ENCODE measurements at regions not wholly inside any gene's neighbourhood (a gene's known extent, or its start where the extent isn't known, plus 50 kb on each side); places are given as distances from the start of the nearest gene placed in this dataset.

DNA sequence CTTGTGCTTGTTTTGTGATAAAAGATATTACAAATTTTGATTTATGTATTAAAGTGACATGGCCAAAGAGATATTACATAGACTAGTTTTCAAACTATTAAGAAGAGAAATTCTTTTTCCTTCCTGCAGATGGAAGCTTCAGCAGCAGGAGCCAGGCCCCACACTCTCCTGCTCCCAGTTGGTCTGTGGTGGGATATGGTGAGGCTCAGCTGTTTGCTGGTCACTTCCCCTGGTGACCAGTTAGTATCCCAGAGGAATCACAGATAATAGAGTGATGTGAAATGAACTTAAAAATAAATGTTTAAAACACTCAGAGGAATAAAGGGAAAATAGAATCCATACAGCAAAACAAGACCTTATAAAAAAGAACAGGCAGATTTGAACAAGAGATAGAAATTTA, 154.7 kb downstream of the KTN1 start:
- no peak overlapping the region for H4K91ac ChIP-seq (ENCODE audit: insufficient read depth, low read depth, low read length)
- no peak overlapping the region for H3K18ac ChIP-seq (ENCODE audit: low read depth, low read length)
- H4K8ac ChIP-seq (ENCODE audit: low read depth in 2 of 2, low read length in 2 of 2): no peak overlapping the region
- no peaks in the 10 kb centered on the region for H3K9me1 ChIP-seq (ENCODE audit: insufficient read depth, low read length)
- in situ Hi-C loops (cut with MboI; ENCODE audit: low sequenced_read_pairs) (no loop called here), dilution Hi-C loops (cut with HindIII; ENCODE audit: low sequenced_read_pairs, unreplicated experiment) (no loop called here), intact Hi-C loops (cut with micrococcal nuclease) (loop anchor here (5.0 to 10.0 kb wide), 2 partner anchors 270 to 738 kb away; no protein-coding TSS in a partner anchor)
- TF ChIP-seq FOS (IDR thresholded peaks at IDR 0.05; ENCODE audit: low read depth, low read length): no peak
- no peak for TF ChIP-seq RCOR1 (IDR thresholded peaks at IDR 0.05; ENCODE audit: insufficient replicate concordance, low read length)
- TF ChIP-seq CHD1 (IDR thresholded peaks at IDR 0.05; ENCODE audit: low read depth, low read length): no peak
- TF ChIP-seq MAFK (IDR thresholded peaks at IDR 0.05; ENCODE audit: low read depth, low read length): no peak
- TF ChIP-seq, protein P1, sequence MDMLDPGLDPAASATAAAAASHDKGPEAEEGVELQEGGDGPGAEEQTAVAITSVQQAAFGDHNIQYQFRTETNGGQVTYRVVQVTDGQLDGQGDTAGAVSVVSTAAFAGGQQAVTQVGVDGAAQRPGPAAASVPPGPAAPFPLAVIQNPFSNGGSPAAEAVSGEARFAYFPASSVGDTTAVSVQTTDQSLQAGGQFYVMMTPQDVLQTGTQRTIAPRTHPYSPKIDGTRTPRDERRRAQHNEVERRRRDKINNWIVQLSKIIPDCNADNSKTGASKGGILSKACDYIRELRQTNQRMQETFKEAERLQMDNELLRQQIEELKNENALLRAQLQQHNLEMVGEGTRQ (IDR thresholded peaks at IDR 0.05; ENCODE audit: low read depth, low read length): no peak
- TF ChIP-seq, protein P2, sequence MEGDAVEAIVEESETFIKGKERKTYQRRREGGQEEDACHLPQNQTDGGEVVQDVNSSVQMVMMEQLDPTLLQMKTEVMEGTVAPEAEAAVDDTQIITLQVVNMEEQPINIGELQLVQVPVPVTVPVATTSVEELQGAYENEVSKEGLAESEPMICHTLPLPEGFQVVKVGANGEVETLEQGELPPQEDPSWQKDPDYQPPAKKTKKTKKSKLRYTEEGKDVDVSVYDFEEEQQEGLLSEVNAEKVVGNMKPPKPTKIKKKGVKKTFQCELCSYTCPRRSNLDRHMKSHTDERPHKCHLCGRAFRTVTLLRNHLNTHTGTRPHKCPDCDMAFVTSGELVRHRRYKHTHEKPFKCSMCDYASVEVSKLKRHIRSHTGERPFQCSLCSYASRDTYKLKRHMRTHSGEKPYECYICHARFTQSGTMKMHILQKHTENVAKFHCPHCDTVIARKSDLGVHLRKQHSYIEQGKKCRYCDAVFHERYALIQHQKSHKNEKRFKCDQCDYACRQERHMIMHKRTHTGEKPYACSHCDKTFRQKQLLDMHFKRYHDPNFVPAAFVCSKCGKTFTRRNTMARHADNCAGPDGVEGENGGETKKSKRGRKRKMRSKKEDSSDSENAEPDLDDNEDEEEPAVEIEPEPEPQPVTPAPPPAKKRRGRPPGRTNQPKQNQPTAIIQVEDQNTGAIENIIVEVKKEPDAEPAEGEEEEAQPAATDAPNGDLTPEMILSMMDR (conservative IDR thresholded peaks at IDR 0.05; ENCODE audit: low read depth, low read length): no peak
- TF ChIP-seq SMC3 (IDR thresholded peaks at IDR 0.05; ENCODE audit: low read depth, low read length): no peak
- TF ChIP-seq NFE2L2 (IDR thresholded peaks at IDR 0.05; ENCODE audit: low read depth, low read length): no peak
- no peak for TF ChIP-seq POLR2A (IDR thresholded peaks at IDR 0.05; ENCODE audit: low read depth, low read length)
- TF ChIP-seq RAD21 (IDR thresholded peaks at IDR 0.05; ENCODE audit: low read length): no peak
- no peak overlapping the region for H3K56ac ChIP-seq (ENCODE audit: extremely low read depth, insufficient read depth, low read length)
- no peak for DNase-seq
- H2BK15ac ChIP-seq (ENCODE audit: low read depth, low read length): no peak overlapping the region
- no peaks in the 10 kb centered on the region for H3K36me3 ChIP-seq (ENCODE audit: control insufficient read depth, insufficient read depth, low read length)
- H3K9me3 ChIP-seq (ENCODE audit: control insufficient read depth, insufficient read depth, low read length): peaks cover 2% of the 10 kb centered on the region
- CTCF ChIA-PET: interaction anchor here (1.4 kb wide), 1 partner anchor 289 kb away, joined by 3 read pairs; no protein-coding TSS in a partner anchor
- ATAC-seq (ENCODE audit: low read depth): no peak
- no peaks in the 10 kb centered on the region for H3K27me3 ChIP-seq (ENCODE audit: control insufficient read depth, insufficient read depth, low read length)
- H3K79me1 ChIP-seq (ENCODE audit: low read depth in 1 of 2, low read length in 2 of 2): no peaks in the 10 kb centered on the region
- no peak overlapping the region for H2BK5ac ChIP-seq (ENCODE audit: low read depth, low read length, poor library complexity, severe bottlenecking)
- no peaks in the 10 kb centered on the region for H4K20me1 ChIP-seq (ENCODE audit: insufficient read depth, low read length)
- H3K9ac ChIP-seq (ENCODE audit: low read depth, low read length): no peak overlapping the region
- POLR2A ChIA-PET (ENCODE audit: unreplicated experiment): interaction anchor here (0.8 kb wide), 1 partner anchor 44 kb away, joined by 3 read pairs; no protein-coding TSS in a partner anchor
- H2AK9ac ChIP-seq (replicated peaks; ENCODE audit: low read depth, low read length, poor library complexity): no peak overlapping the region
- H3K14ac ChIP-seq (replicated peaks; ENCODE audit: low read depth, low read length): no peak overlapping the region
- H2AFZ ChIP-seq (replicated peaks; ENCODE audit: low read length, poor library complexity): no peak overlapping the region
- no TSS peak for BruUV-seq (replicated peaks)
- no peak overlapping the region for H3K4ac ChIP-seq (ENCODE audit: low read depth, low read length)
- H2BK20ac ChIP-seq (ENCODE audit: low read depth, low read length): no peak overlapping the region
- no peak overlapping the region for H3K4me3 ChIP-seq (ENCODE audit: insufficient read depth, low read depth, low read length)
- no peak overlapping the region for H3K27ac ChIP-seq (ENCODE audit: insufficient read depth, low read length)
- H3K23ac ChIP-seq (ENCODE audit: low read depth, low read length): no peak overlapping the region
- H3K4me1 ChIP-seq (ENCODE audit: control insufficient read depth, insufficient read depth, low read length): no peaks in the 10 kb centered on the region
- H4K5ac ChIP-seq (ENCODE audit: low read depth, low read length): no peak overlapping the region
- no peak overlapping the region for H2AK5ac ChIP-seq (ENCODE audit: low read depth, low read length)
- no peak overlapping the region for H2BK120ac ChIP-seq (ENCODE audit: low read depth, low read length)
- no peak overlapping the region for H3K4me2 ChIP-seq (ENCODE audit: low read depth, low read length)
